ENCODE measurements at regions not wholly inside any gene's neighbourhood (a gene's known extent, or its start where the extent isn't known, plus 50 kb on each side); places are given as distances from the start of the nearest gene placed in this dataset.
"Not testable (repeated sequence)": the region's sequence is repeated elsewhere in the genome, so short reads cannot be mapped to it uniquely, and the experiment has no call there.

- not testable (repeated sequence) for H3K27ac Mint-ChIP-seq; H3K4me1 Mint-ChIP-seq (ENCODE audit: low read depth); H3K9me3 Mint-ChIP-seq; H3K27me3 Mint-ChIP-seq (ENCODE audit: low read depth); H3K36me3 Mint-ChIP-seq (ENCODE audit: low read depth); H3K4me3 Mint-ChIP-seq
These were observed 5413.7 kb upstream of the TPTE start for GRCh38 chr21:5107637-5108036.

- not testable (repeated sequence) for H3K4me3 Mint-ChIP-seq; H3K27ac Mint-ChIP-seq; H3K9me3 Mint-ChIP-seq; H3K36me3 Mint-ChIP-seq (ENCODE audit: low read depth); H3K4me1 Mint-ChIP-seq (ENCODE audit: low read depth); H3K27me3 Mint-ChIP-seq (ENCODE audit: low read depth)
These were observed 5413.2 kb upstream of the TPTE start for GRCh38 chr21:5108048-5108775.

GRCh38 chr21:5111197-5111596 is 5410.2 kb upstream of the TPTE start:
- H3K36me3 Mint-ChIP-seq (ENCODE audit: low read depth); H3K9me3 Mint-ChIP-seq; H3K27me3 Mint-ChIP-seq (ENCODE audit: low read depth); H3K27ac Mint-ChIP-seq; H3K4me3 Mint-ChIP-seq; H3K4me1 Mint-ChIP-seq (ENCODE audit: low read depth): not testable (repeated sequence)

GRCh38 chr21:5113092-5113491 is 5408.3 kb upstream of the TPTE start:
- not testable (repeated sequence) for H3K9me3 Mint-ChIP-seq; H3K27ac Mint-ChIP-seq; H3K4me1 Mint-ChIP-seq (ENCODE audit: low read depth); H3K36me3 Mint-ChIP-seq (ENCODE audit: low read depth); H3K27me3 Mint-ChIP-seq (ENCODE audit: low read depth); H3K4me3 Mint-ChIP-seq

GRCh38 chr21:5114468-5114867 is 5406.9 kb upstream of the TPTE start:
- not testable (repeated sequence) for H3K9me3 Mint-ChIP-seq; H3K36me3 Mint-ChIP-seq (ENCODE audit: low read depth); H3K27ac Mint-ChIP-seq; H3K27me3 Mint-ChIP-seq (ENCODE audit: low read depth); H3K4me3 Mint-ChIP-seq; H3K4me1 Mint-ChIP-seq (ENCODE audit: low read depth)

- H3K36me3 Mint-ChIP-seq (ENCODE audit: low read depth); H3K27me3 Mint-ChIP-seq (ENCODE audit: low read depth); H3K27ac Mint-ChIP-seq; H3K4me3 Mint-ChIP-seq; H3K4me1 Mint-ChIP-seq (ENCODE audit: low read depth); H3K9me3 Mint-ChIP-seq: not testable (repeated sequence)
These were observed 5406.3 kb upstream of the TPTE start for GRCh38 chr21:5114893-5115645.

GRCh38 chr21:5115646-5116343 is 5405.6 kb upstream of the TPTE start:
- H3K36me3 Mint-ChIP-seq (ENCODE audit: low read depth); H3K9me3 Mint-ChIP-seq: not testable (repeated sequence)

GRCh38 chr21:5116344-5117123 is 5404.8 kb upstream of the TPTE start:
- not testable (repeated sequence) for H3K27me3 Mint-ChIP-seq (ENCODE audit: low read depth); H3K9me3 Mint-ChIP-seq; H3K36me3 Mint-ChIP-seq (ENCODE audit: low read depth); H3K4me3 Mint-ChIP-seq; H3K4me1 Mint-ChIP-seq (ENCODE audit: low read depth); H3K27ac Mint-ChIP-seq

More at GRCh38 chr21:5115646-5116343, 5405.6 kb upstream of the TPTE start:
- not testable (repeated sequence) for H3K4me1 Mint-ChIP-seq (ENCODE audit: low read depth); H3K27me3 Mint-ChIP-seq (ENCODE audit: low read depth); H3K4me3 Mint-ChIP-seq; H3K27ac Mint-ChIP-seq

GRCh38 chr21:5117135-5117534 is 5404.2 kb upstream of the TPTE start:
- not testable (repeated sequence) for H3K9me3 Mint-ChIP-seq; H3K4me3 Mint-ChIP-seq; H3K27ac Mint-ChIP-seq; H3K27me3 Mint-ChIP-seq (ENCODE audit: low read depth); H3K4me1 Mint-ChIP-seq (ENCODE audit: low read depth); H3K36me3 Mint-ChIP-seq (ENCODE audit: low read depth)

GRCh38 chr21:5117666-5118295 is 5403.6 kb upstream of the TPTE start:
- not testable (repeated sequence) for H3K27me3 Mint-ChIP-seq (ENCODE audit: low read depth); H3K27ac Mint-ChIP-seq; H3K9me3 Mint-ChIP-seq; H3K36me3 Mint-ChIP-seq (ENCODE audit: low read depth); H3K4me1 Mint-ChIP-seq (ENCODE audit: low read depth); H3K4me3 Mint-ChIP-seq

- not testable (repeated sequence) for H3K4me3 Mint-ChIP-seq; H3K4me1 Mint-ChIP-seq (ENCODE audit: low read depth); H3K9me3 Mint-ChIP-seq; H3K27ac Mint-ChIP-seq; H3K27me3 Mint-ChIP-seq (ENCODE audit: low read depth); H3K36me3 Mint-ChIP-seq (ENCODE audit: low read depth)
These were observed 5403.1 kb upstream of the TPTE start for GRCh38 chr21:5118296-5118679.

GRCh38 chr21:5119179-5119578 is 5402.2 kb upstream of the TPTE start:
- H3K36me3 Mint-ChIP-seq (ENCODE audit: low read depth); H3K4me3 Mint-ChIP-seq; H3K27me3 Mint-ChIP-seq (ENCODE audit: low read depth); H3K4me1 Mint-ChIP-seq (ENCODE audit: low read depth); H3K9me3 Mint-ChIP-seq; H3K27ac Mint-ChIP-seq: not testable (repeated sequence)

GRCh38 chr21:5121399-5121798 is 5400.0 kb upstream of the TPTE start:
- H3K4me1 Mint-ChIP-seq (ENCODE audit: low read depth); H3K36me3 Mint-ChIP-seq (ENCODE audit: low read depth); H3K9me3 Mint-ChIP-seq; H3K27ac Mint-ChIP-seq; H3K4me3 Mint-ChIP-seq; H3K27me3 Mint-ChIP-seq (ENCODE audit: low read depth): not testable (repeated sequence)

- H3K36me3 Mint-ChIP-seq (ENCODE audit: low read depth); H3K9me3 Mint-ChIP-seq; H3K27me3 Mint-ChIP-seq (ENCODE audit: low read depth); H3K4me3 Mint-ChIP-seq; H3K4me1 Mint-ChIP-seq (ENCODE audit: low read depth); H3K27ac Mint-ChIP-seq: not testable (repeated sequence)
These were observed 5399.5 kb upstream of the TPTE start for GRCh38 chr21:5121849-5122248.
